ENCODE measurements at regions not wholly inside any gene's neighbourhood (a gene's known extent, or its start where the extent isn't known, plus 50 kb on each side); places are given as distances from the start of the nearest gene placed in this dataset.
"Not testable (repeated sequence)": the region's sequence is repeated elsewhere in the genome, so short reads cannot be mapped to it uniquely, and the experiment has no call there.

DNA sequence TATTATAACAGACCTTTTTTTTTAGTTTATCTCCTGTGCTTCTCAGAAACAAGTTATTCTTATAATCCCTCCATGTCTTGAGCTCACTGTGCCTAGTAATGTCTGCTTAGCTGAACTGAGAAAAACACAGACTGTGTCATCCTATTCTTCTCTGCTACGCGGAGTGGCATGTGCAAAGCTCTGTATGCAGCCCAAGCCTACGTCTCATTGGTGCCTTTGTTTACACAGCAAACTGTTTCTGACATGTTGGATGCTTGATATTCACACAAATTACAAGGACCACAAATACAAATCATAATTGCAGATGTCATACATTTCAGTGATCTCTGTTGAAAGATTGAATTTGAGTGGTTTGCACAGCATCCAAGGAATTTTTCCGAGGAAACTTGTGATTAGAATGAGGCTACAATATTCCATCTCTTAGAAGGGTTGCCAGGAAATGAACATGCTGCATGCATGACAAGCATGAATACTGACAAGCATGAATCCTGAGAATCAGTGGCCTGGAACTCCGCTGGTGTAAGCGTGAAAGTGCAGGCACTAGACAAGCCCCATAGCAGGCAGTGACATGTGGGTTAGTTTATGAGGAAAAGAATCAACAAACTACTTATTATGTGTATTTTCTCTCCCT, 128.4 kb upstream of the SGK1 start:
- DNase-seq, result no peak

DNA sequence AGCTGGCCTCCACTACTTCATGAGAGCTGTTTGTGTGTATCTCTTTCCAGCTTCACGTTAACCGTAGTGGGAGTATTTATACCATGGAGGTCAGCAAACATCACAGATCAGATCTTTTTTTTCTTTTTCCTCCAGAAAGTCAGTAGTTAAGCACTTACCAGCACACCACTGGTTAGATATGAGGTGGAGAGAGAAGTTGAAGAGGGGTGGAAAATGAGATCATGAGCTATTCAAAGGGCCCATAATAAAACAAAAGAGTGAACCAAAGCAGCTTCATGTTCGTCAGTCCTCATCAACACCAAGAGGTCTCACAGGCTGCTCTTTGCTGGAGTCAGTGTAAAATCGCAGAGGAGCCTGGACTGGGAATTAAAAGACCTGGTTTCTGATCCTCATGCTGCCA, 125.1 kb upstream of the SGK1 start:
- DNase-seq, result no peak

DNA sequence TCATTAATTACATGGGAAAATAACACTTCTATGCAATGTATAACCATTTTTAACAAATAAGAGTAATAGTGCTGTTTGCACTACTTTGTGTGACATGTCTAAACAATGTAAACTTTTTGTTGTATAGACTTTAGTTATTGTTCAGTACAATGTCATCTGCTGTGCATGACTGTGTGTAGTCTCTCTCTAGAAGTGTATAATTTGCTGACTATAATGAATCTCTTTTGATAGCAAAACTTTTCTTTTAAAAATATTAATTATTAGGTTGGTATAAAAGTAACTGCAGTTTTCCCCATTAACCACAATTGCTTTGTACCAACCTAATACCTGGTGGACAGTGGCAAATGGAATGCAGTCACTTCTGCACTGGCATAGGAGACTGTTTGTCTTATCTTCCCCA, 124.2 kb upstream of the SGK1 start:
- no peak for DNase-seq

DNA sequence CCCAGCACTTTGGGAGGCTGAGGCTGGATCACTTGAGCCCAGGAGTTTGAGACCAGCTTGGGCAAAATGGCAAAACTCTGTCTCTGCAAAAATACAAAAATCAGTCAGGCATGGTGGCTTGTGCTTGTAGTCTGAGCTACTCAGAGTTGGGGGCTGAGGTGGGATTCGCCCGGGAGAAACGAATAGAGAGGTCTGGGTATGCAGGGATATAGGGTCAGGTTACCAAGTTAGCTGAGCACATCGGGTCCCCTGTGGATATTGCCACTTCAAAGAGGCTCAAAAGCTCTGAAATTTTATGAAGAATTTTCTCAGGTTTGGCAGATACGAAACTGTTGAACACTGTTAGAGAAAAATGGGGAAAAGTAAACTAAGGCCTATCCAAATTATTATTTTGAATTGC, 120.9 kb upstream of the SGK1 start:
- no peak for DNase-seq

DNA sequence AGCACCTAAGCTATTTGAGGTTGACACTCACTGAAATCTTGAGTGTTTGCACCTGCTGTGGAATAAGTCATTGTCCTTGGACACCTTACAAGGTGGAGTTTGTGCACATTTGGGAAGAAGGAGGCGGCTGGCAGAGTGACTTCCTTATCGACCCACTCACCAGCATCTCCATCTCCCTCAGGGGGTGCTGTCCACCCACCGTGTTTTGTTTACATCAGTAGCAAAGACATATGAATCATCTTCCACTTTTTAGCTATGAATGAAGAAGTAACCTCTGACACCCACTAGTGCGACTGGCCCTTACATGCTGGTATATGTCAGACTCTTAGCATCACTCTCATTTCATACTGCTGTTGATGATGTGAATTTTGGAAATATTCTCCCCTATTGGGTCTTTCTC, 119.5 kb upstream of the SGK1 start:
- no peak for DNase-seq

DNA sequence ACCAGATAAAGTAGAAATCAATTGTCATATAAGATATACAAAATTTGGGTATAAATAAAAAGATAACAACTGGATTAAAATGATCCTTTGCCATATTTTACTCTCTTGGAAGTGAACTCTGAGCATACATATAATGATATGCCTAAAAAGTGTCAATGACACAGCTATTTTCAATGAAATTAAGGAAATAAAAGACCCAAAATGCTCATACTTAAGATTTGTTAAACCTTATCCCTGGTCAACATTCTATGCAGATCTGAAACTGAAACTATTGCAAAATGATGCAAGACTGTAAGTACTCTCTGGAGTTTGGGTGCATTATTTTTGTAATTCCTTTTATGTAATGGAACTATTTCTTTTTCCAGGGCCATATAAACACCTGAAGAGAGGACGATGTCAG, 119.0 kb upstream of the SGK1 start:
- no peak for DNase-seq

DNA sequence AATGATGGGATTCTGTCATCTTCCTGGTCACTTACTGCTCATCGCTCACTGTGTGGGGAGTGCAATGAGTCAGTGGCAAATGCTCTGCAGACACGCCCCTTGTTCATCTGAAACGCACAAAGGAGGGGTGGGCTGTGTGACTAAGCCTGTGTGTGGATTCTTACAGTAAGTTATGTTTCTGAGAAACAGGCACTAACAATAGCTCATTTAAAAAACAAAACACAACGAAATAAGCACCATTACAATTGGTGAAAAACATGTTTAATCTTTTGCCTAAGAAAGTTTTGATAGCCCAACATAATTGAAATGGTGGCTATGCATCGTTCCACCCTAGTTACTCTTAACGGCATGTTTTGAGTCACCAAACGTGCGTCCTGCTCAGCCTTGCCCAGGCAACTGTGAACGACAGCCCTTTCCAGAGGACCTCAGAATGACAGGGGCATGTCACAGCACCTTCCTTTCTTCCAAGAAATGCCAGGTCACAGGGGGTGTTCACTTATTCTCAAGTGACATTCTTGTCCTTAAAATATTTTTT, 118.4 kb upstream of the SGK1 start:
- DNase-seq, result peak; percentile 47

DNA sequence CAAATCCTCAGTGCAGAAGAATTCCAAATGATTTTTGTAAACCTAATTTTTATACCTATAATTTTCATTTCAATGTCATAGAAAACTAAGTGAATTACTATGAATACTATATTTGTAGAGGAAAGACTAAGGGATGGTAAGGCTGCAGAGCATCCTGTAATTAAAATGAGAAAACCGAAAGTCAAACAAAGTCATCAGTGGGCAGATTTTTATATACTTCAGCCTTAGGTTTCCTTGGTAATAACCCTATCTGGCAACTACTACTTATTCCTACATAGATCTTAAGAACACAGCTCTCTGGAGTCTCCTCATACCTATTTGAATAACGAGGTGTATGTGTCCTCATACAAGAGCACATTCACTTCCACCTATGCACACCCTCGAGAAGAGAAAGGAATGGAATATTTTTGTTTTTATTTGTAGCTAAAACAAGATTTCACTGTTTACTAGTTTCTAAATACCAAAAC, 117.9 kb upstream of the SGK1 start:
- DNase-seq, result no peak

DNA sequence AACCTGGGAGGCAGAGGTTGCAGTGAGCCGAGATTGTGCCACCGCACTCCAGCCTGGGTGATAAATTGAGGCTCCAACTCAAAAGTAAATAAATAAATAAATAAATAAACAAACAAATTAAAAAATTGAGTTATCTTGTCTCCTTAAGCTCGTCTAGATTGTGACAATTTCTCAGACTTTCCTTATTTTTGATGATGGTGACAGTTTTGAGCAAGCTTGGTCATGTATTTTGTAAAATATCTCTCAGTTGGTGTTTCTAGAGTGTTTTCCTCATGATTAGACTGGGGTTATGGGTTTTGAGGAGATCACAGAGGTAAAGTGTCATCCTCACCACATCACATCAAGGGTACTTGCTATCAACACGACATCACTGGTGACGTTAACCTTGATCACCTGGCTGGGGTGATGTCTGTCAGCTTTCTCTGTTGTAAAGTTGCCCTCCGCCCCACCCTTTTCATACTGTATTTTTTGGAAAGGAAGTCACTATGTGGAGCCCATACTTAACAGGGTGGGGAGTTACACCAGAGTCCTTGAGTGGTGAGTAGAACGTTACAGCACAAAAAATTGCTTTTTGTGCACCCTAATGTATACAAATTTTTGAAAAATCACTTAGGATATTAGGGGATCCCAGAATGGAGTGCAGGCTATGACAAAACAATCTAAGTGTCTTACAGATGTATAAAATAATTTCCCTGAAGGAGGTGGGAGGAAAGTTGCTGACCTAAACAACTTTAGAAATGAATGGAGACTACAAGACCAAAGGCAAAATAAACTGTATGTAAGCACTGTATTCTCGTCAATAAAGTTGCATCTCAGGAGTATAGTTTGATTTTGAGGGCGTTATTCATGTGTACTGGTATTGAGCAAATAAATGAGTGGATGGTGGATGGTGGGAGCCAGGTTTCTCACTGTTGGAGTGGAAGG, 116.4 kb upstream of the SGK1 start:
- DNase-seq, result no peak

DNA sequence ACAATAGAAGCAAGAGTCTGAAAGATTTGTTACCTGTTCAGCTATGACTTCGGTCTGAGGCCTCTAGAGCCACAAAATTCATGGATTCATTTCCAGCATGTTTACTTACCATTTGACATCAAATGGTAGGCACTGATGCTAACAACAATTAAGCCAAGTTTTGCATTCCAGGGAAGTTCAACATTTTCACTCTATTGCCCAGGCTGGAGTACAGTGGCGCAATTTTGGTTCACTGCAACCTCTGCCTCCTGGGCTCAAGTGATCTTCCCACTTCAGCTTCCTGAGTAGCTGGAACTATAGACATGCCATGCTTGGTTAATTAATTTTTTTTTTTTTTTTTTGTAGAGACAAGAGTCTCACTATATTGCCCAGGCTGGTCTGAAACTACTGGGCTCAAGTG, 114.1 kb upstream of the SGK1 start:
- no peak for DNase-seq

DNA sequence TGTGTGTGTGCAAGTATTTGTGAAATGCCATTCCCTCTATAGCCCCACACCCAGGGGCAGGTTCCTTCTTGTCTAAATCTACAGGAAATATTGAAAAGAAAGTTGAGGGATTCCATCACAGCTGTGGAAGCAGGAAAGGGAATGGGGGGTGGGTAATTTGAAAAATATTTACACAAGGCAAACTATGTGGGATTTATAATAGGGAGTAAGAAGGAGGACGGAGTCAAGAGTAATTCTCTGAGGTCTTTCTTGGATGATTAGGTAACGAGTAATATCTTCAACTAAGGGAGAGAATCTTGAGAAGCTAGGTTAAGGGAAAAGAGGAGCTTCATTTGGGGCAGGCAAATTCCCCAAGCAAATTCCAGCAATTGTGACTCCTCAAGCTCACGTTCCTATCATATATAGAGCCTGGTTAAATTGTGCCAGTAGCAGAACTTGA, 113.5 kb upstream of the SGK1 start:
- DNase-seq, result no peak

DNA sequence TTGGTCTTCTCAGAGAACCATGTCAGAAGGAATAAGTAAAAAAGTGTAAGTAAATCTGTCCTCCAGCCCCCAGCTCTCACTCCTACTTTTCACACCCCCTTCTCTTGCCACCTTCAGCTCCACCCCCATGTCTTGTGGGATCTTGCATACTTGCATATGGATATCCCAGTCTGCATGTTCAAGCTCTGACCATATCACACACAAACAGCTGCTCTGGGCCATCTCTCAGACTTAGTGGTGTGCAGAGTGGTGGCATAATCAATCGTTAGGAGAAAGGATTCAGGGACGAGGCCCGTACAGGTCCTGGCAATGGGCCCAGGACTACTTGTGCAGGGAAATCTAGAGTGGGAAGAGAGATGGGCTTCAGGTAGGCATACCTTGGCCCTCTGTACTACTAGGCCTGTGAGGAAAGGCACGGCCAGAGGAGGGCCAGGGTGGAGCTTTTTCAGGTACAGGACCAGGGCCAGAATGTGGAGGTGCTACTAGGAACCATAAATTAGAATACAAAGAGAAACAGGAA, 112.0 kb upstream of the SGK1 start:
- no peak for DNase-seq

DNA sequence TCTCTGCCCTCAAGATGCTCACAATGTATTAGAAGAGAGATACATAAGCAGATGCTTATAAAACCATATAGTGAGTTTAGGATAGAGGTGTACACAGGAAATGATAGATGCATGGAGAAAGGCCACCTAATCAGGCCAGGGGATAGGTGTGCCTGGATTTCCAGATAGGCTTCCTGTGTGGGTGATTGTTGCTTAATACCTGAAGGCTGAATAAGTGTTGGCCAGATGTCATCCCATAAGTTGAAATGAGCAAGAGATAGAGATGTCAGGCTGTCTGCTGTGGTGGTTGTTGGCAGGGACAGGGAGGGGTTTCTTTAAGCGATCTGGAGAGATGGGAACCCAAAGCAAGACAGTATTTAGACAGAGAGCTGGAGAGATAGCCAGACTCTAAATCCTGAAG, 109.8 kb upstream of the SGK1 start:
- DNase-seq, result no peak

DNA sequence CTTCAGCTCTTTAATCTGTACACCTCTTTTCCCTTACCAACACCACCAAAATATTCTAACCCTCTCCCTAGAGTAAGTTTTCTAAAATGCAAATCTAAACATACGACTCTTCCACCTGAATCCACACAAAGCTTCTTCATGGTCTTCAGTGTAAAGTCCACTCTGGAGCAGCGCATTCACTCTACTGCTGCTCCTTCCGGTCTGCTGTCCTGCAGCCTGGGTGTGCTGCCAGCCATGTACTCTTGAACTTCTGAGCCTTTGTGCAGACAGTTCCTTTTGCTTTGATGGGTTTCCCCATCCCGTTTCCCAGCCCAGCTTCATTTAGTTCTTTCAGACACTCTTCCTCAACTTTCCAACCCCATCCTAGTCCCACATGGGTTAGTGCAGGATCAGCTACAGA, 108.7 kb upstream of the SGK1 start:
- DNase-seq, result no peak

DNA sequence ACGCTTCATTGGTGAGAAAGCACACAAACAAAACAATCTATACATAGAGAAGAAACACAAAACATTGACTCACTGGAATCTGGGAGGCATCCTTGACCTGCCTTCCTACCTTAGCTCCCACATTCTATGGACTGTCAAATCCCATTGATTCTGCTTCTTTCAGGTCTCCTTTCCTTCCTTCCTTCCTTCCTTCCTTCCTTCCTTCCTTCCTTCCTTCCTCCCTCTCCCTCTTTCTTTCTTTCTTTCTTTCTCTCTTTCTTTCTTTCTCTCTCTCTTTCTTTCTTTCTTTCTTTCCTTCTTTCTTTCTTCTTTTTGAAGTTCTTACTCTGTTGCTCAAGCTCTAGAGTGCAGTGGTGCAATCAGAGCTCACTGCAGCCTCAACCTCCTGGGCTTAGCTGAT, 108.0 kb upstream of the SGK1 start:
- DNase-seq, result not testable (repeated sequence)

DNA sequence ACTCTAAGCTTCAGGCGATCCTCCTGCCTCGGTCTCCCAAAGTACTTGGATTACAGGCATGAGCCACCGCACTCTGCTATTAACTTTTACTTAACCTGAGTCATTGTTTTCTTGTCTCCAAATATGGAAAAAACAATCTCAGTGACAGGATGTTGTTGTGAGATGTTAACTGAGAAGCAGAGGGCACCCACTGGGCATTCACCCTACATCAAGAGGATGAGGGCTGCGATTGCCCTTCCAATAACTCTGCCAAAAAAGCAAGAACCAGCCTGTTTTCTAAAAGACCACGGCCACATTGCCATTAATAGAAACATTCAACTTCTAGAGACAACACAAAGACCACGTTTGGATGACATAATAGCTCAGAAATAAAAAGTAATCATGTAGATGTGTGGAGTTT, 107.6 kb upstream of the SGK1 start:
- no peak for DNase-seq

DNA sequence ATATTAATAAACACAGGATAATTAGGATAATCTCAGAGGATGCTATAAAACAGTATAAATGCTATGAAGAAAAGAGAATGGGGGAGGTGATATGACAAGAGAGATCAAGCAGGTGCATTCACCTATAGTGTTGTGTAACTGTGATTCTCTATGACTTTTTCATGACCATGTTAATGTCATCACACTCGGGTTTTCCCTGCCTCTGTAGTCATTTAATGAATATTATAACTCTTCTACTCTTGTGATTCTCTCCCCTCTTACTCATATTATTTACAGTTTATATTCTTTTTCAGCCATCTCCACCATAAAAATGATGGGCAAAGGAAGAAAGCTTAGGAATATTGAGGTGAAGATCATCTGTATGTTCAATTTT, 106.9 kb upstream of the SGK1 start:
- no peak for DNase-seq

DNA sequence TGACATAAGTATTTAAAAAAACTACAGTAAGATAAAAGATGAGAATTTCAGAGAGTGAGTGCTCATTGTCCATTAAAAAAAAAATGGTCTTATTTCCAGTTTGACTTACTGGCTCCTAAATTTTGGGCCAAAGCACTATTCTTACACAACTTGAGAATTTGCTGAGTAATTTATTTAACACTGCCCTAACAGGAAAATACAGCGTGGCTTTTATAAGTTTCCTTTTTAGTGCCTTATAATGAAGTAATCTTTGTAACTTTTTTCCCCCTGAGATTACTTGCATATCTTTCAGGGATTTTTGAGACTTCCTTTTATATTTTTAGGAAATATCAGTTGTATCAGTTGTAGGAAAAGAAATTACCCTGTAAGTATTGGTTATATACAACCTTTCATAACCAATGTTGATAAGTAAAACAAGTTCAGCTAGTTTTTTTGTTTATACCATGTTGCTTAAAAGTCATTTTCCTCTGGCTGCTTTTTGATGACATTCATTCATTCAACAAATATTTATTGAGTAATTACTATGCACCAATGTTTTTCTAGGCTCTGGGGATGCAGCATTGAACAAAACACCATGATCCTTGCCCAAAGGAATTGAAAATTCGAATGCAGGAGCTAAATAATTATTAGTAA, 106.4 kb upstream of the SGK1 start:
- DNase-seq, result no peak

DNA sequence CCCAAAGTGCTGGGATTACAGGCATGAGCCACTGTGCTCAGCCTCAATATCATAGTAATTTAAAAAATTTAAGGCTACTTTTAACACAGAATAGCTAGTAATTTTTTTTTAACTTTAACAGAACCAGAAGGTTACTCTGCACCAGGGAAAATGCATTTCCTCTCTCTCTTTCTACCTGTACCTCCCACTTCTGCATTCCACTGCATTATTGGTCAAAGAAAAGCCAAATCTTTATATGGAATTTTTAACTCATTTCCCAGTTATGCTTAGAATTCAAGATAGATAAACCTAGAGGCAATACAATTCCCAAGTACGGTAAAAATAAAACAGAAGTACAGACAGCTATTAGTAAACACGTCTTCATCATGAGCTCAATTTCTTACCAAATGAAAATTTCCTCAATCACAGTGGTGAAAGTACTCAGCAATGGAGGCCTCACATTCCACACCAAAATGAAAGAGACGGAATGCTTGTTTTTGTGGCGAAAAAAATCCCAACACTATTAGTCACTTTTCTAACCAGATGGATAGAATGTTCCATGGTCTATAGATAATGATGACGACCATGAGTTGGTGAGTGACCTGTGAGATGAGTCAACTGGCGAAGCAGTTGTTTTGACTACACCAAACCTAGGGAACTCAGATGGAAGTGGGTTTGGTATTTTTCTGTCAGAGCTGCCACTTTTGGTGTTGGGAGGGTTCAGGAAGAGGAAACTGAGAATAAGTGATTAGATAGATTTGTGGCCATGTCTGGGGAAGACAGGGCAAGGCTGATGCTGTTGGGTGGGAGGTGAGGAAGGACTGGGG, 104.7 kb upstream of the SGK1 start:
- DNase-seq, result no peak

DNA sequence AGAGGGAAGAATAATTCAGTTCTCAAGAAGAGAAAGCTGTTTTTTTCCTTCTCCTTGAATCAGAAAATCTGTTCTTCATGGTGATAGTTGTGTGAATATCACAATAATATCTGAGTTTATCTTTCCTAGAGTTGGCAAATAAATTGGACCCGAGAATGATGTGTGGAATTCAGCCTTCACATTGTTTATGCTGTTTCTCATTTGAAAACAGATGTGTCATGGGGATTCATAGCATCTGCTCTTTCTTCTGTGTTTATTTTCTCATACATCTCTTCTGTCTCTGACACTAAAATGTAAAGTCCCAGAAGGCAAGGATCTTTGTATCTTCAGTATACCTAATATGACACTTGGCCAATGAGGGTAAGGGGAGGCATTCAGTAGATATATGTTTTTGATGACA, 103.6 kb upstream of the SGK1 start:
- DNase-seq, result no peak

DNA sequence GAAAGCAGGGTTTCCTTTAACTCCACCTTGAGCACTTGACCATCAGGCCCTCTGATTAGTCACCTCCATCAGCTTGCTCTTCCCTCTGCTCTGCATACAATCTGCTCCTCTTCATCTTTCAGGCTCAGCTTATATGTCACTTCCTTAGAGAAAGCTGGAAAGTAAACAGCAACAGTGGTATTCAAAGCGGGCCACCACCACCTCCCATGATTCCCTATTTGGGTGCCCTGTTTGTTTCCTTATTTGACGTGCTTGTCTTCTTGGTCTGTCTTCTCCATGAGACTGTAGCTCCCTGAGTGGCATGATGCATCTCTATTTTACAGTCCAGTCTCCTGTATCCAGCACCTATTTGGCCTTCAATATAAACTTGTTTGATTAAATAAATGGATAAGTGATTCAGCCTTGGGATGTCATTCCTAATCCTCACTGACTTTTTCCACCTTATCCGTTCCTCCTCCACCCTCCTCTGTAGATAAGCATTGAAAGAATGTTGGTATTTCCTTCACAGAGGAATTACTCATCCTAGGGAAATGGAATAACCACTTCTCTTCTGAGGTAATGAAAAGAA, 102.8 kb upstream of the SGK1 start:
- no peak for DNase-seq

DNA sequence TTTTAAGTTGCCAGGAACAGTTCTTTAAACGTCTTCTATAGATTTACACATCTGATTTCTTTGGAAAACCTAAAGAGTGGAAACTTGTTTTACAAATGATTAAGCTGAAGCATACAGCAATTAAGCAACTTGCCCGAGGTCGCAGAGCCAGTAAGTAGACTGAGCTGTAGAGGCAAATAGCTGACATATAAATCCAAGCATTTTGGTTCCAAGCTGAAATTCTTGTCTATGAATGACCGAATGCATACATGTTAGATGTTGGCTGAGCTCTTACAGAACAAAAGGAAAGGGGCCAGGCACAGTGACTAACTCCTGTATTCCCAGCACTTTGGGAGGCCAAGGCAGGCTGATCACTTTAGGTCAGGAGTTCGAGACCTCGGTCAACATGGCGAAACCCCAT, 101.8 kb upstream of the SGK1 start:
- no peak for DNase-seq
